Inflammatory macrophage (primary cell): ENCODE measurements at regions not wholly inside any gene's neighbourhood (a gene's known extent, or its start where the extent isn't known, plus 50 kb on each side); places are given as distances from the start of the nearest gene placed in this dataset.
"Not testable (repeated sequence)": the region's sequence is repeated elsewhere in the genome, so short reads cannot be mapped to it uniquely, and the experiment has no call there.

ENCODE experiments used
- DNase-seq, 2 donors: peaks; one replicate each; pipeline ENCODE4 v3.0.0-alpha.2; 2020 to 2022

DNA sequence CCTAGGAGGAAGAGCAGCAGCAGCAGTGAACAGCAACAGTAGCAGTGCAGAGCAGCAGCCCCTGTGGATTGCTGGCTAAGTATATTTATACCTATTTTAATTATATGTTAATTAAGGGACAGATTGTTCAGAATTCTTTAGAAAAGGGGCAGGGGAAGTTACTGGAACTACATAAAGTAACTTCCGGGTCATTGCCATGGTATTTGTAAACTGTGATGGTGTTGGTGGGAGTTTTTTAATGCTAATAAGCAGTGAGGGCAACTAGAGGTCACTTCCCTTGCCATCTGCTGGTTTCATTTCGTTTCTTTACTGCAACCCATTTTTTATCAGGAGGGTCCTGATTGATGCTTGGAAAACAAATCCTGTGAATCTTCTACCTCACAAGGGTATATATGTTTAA, 229.8 kb upstream of the PODXL start:
- no peak for DNase-seq

DNA sequence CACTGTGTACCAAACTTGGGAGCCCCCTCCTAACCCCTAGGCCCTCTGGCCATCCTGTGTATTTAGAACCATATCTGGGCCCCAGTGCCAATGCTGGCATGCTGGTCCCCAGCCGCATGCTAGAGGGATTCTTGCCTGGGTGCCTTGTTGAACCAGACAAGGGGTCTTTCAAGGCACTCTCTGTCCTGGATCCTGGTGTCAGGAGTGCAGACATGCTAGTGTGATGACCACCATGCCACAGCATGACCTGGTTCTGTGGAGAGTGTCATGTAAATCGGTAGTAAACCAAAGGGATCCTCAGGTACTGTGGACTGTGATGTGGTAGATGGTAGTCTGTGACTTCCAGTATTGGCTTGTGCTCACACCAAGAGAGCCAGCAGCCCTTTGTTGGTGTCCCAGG, 222.2 kb upstream of the PODXL start:
- DNase-seq: no peak

DNA sequence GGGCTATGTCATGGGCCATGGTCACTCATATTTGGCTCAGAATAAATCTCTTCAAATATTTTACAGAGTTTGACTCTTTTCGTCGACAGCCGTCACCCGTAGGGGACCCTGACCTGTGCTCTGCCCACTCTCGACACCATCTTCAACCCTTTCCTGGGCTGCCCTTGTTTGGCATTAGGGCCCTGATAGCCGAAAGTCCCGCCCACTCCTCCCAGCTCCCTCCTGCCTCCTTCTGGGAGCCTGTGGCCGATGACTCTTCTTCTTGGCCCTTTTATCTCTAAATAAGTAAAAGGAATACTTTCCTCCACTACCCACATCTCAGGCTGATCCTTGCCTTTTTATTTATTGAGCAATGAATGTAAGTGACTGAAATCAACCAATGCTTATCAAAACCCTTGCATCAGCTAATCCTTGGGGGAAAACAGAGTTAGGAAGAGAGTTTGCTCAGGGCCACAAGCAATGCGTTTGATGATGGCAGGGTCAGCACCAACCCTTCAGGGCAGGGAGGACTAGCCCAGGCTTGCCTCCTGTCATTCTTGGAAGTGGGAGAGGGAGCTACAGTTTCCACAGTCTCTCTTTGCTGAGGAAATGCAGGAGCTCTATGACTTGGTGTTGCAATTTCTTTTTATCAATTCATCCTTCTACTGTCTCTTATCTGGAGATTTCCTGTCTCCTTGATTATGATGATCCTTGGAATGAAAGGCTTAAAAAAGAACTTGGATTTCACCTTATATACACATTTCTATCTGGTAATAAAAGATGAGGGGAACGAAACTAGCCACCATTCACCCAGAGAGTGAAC, 218.2 kb upstream of the PODXL start:
- DNase-seq: no peak

DNA sequence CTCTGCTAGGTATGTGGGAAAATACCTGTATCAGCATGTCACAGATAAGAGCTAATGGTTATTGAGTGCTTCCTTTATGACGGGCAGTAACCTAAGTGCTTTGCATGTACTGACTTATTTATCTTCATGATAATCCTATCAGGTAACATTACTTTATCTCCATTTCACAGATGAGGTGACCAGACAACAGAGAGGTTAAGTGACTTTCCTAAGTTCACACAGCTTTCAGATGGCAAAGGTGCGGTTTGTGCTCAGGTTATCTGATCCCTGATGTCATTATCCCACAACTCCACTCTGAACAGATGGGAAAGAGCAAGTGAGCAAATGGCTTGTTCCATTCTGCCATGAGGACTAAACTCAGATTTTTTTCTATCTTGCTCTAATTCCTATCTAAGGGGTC, 217.0 kb upstream of the PODXL start:
- DNase-seq: no peak

DNA sequence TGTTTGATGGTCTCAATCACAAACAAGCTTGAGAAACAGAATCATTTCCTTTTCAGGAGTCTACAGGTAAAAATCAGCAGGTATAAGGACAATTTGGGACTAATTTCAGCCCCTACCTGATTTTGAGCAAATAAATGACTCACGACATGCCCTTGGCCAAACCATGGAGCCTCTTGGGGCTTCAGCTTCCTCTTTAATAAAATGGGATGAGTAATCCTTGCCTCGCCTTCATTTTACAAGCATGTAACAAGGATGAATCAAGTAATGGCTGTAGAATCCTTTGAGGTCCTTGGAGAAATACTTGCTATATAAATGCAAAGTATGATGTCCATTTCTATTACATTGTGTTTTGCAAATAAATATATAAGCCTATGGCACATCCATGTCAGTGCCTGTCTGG, 212.8 kb upstream of the PODXL start:
- no peak for DNase-seq

DNA sequence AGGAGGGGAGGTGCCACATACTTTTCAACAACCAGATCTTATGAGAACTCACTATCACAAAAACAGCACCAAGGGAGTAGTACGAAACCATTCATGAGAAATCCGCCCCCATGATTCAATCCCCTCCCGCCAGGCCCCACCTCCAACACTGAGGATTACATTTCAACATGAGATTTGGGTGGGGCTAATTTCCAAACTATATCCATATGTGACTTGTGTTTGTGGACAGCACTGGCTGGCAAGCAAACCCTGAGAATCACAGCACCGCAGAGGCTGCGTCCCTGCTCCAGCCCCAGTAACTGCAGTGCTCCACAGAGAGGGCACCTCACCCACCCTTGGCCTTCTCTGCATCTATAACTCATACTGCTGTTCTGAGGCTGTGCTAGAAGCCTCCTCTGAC, 211.2 kb upstream of the PODXL start:
- DNase-seq: no peak

DNA sequence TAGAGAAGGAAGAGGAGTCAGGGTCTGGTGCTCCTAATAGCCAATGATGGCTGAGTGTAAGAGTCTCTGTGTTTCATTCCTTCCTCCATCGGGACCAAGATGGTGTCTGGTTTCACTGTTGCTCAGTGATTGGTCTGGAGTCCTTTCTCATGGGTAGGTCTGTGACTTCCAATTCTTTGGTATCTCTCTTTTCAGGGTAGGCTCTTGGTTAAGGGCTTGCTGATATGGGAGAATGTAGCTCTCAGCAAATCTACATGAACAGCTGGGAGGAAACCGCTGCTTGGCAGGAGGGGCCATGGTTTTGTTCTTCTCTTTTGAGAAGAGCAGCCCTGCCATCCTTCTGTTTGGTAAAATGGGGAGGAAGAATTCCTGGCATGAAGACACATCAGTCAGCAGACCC, 209.1 kb upstream of the PODXL start:
- DNase-seq: no peak

DNA sequence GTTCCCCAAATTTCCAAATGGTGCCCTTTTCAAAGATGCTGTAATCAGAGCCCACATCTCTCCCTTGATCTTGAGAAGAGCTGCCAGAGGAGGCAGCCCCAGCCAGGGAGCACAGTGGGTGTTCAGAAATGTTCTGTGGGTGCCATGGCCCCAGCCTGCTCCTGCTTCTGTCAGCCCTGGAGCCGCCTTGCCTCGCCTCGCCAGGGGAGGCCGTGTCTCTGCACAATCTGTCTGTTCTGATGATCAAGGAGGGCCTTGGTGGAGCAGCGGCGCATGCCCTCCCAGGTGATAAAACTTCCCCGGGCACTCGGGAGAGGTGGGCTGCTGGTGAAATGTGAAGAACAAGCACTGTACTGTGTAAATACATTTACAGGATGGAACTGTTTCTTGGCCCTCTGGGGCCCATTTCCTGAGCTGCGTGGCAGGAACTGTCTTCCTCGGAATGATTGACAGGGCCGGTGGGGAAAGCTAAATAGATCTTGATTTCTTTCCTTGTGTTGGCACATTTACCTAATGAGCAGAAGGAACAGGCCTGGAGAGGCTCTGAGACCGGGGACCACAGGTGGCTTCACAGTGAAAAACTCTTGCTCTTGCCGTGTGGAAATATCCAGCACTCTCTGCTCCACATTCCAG, 207.8 kb upstream of the PODXL start:
- DNase-seq: no peak

DNA sequence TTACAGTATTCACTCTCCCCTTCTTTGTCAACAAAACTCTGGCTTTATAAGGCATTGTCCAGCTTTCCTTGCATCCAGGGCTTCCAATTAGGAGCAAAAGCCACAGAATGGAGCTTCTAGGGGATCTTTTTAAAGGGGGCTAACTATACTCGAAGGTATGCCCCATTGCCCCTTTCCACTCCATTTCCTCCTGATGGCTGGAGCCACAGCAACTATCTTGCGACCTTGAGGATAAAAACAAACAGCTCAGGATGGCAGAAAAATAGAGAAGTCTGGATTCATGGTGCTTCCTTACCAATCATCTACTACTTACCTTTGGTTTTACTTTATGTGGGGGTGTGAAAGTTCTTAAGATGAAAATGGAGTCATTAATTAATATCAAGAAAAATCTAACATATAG, 206.3 kb upstream of the PODXL start:
- no peak for DNase-seq

DNA sequence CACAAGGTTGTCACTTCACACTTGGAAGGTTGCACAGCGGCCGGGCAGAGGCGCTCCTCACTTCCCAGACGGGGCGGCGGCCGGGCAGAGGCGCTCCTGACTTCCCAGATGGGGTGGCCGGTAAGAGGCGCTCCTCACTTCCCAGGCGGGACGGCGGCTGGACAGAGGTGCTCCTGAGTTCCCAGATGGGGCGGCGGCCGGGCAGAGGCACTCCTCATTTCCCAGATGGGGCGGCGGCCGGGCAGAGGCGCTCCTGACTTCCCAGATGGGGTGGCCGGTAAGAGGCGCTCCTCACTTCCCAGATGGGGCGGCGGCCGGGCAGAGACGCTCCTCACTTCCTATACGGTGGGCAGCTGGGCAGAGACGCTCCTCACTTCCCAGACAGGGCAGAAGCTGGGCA, 199.4 kb upstream of the PODXL start:
- DNase-seq: not testable (repeated sequence)

DNA sequence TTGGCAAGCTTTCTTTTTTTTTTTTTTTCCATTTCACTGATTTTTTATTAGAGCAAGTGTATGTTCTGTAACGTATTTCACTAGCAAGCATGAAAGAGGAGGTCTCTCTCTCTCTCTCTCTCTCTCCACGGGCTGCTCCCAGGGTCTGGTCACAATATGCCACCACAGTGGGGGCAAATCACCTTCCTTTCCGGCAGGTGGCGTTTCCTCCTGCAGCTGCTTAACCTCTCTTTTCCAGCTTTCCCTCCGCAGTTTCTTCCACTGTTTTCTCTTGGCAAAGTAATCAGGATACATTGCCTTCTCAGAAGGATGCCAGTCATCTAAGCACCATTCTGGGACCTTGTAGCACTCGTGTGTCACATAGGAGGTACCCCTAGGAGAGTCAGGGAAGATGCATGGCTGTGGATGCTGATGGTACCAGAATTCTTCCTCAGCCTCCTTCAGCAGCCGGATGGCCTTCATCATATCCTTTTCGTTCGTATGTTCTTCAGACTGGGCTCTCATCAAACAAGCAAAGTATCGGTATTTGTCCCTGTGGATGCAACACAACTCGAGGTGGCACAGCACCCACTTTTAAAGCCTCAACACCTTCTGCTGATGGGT, 197.3 kb upstream of the PODXL start:
- no peak for DNase-seq

DNA sequence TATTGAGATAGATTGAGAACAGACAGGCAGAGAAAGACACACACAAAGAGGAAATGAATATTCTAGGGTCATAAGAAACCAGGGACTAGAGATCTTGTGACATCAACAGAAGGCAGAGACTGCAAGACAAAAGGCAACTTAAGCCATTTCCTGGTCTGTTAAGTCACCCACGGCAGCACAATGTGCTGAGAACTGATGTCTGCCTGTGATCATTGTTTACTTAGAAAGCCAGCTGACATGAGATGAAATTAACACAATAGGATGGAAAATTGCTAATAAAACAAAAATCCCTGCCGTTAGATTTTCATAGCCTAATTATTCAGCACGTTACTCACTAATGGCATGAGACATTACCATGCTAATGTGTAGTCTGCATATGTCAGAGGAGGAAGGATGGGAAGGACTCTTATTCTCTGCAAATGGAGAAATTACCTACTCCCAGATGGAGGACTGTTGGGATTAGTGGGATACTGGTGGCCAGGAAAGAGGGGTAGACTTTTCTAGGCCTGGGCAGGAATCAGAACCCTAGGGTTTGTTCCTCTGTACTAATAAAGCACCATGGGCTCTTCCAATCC, 191.3 kb upstream of the PODXL start:
- DNase-seq: no peak

DNA sequence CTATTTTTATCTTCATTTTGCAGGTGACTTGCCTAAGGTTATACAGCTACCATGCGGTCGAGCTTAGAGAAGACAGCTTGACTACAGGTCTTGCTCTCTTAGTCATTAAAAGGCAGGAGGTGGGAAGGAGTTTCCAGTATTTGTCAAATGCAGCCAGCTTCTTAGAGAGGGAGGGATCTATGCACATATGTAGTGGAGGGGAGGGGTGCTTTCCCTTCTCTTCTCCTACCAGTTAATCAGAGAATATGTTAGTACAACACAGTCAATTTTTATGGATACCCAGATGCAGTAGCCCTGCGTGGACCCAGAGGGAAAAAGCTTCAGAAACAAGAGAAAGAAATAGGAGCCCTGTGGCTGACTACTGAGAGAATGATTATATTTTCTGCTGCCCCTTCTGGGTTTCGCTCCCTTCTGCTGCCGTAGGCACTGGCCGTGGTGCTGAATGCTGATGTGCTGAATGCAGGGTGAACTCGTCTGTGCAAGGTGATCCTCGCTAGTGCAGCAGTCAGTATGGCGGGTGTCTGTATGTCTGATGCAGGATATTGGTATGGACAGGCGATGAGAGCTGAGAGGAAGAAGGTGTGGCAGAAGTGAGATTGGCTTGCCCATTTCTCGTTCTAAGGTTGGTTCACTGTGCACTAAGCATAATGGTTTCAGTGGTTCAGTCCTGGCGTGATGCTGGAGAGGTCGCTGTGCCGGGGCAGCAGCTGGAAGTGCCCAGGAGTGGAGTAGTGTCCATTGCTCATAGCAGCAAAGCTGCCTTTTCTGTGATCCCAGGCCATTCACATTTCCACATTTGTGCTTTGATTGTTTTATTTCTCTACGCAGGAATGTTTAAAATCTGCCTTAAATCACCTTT, 189.2 kb upstream of the PODXL start:
- DNase-seq: no peak

DNA sequence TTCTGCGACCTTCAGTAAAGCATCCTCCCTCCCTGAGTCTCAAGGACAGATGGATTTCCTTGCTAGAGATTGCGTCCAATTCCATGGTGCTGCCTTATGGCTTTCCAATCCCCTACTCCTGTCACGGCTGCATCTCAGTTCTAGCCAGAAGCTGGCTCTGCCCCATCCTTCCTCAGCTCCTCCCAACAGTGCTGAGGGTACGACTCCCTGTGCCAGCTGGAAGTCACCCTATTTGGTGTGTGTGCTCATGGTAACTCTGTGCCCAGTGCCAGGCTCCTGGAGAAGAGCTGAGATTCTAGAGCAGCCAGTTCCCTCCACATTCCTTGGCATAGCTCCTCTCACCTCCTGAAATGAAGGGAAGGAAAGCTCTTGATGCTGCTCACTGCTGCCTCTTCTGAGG, 185.0 kb upstream of the PODXL start:
- no peak for DNase-seq

DNA sequence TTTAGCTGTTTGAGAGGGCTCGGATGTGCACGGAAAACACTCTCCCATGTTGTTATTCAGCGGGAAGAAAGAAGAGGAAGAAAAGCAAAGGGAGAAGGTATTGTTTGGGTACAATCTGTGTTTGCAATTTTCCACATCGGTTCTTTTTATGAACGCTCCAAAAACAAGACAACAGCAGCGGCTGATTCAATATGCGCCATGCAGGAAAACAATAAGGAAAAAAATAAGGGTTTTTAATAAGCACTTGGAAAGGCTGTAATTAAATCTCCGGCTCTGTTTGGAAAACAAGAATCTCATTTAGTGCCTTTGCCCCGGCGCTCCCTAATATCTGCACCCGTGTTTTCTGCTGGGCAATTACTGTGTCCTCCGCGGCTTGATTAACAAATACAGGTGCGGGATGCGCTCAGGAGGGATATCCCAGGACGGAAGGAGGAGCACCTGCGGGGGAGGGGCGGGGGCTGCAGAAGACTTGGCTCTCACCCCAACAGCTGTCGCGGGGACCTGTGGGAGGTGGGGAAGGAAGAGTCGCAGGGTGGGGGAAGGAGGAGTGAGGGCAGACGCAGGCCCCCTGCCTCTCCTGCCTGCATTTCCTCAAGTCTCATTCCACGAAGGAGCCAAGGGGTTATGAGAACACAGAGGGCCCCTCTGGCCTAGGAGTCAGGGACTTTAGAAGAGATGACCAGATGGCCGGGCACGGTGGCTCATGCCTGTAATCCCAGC, 181.5 kb upstream of the PODXL start:
- DNase-seq: no peak

DNA sequence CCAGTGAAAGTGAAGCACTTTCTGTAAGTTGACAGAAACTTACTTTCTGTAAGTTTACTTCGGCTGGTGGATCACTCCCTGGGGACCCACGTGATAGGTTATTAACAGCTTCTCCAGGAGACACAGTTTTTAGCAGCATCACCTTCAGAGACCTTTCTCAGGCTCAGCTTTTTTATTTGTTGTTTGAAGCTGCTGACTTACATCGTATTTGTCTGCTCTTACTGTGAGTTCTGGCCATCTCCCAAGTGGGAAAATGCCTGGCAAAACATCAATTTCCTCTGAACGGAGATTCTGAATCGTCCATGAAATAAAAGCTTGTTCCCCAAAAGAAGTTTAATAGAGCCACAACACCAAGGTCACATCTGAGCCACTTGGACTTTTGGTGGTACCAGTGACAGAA, 178.7 kb upstream of the PODXL start:
- no peak for DNase-seq

DNA sequence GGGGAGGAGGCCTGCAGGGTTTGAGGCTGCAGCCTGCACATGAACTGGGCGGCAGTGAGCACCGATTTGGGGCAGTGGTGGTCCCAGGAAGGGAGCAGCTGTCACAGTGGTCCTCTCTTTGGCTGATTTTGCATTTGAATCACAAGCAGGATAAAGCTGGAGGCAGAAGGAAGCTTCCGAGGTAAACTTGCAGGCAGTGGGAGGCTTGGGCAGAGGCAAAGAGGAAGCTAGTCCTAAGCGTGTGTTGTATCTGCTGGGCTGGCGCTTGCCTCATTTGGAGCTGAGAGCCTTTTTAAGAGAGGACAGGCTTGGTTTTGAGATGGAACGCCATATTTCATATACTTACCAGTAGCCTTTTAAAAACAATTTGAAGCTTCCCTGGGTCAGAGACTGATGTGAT, 177.2 kb upstream of the PODXL start:
- peak in 1 of 2 donors; percentile 7 for DNase-seq

DNA sequence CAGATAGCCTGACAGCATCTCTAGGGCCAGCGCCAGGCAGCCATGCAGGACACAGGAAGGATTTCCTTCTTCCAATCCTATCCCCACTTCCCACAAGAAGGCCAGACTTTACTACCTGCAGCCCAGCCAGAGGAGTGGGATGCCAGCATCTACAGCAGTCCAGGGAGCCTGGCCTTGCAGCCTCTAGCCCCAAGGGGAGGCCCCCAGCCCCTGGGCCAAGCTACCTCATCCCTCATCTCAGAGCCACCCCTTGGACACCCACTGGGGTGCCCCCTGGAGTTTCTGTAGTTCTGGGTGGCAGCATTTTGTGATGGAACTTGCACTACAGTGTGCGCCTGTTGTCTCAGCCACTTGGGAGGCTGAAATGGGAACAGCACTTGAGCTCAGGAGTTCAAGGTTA, 170.8 kb upstream of the PODXL start:
- no peak for DNase-seq

DNA sequence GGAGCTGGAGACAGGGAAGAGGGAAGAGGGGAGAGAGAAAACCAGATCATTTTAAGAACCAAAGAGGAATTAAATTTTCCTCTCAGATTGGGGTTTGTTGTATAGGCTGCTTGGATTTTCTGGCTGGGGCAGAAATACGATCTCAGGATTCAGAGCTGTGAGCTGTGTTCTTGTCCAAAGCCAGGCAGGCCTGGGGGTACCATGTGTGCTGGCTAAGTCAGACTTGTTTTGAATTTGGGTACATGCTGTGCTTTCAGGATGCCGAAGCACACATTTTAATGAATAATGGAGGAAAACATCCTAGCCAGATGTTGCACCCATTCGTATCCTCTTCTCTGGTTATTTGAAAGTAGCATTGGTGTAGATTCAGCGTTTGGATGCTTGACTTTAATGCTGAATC, 170.3 kb upstream of the PODXL start:
- DNase-seq: no peak

DNA sequence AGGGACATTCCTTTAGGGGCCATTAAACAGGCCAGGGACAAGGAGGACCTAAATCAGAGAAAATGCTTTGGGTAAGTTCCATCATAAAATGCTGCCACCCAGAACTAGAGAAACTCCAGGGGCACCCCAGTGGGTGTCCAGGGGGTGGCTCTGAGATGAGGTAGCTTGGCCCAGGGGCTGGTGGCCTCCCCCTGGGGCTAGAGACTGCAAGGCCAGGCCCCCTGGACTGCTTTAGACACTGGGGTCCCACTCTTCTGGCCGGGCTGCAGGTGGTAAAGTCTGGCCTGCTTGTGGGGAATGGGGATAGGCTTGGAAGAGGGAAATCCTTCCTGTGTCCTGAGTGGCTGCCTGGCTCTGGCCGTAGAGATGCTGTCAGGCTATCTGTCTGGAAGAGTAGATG, 169.6 kb upstream of the PODXL start:
- DNase-seq: no peak

DNA sequence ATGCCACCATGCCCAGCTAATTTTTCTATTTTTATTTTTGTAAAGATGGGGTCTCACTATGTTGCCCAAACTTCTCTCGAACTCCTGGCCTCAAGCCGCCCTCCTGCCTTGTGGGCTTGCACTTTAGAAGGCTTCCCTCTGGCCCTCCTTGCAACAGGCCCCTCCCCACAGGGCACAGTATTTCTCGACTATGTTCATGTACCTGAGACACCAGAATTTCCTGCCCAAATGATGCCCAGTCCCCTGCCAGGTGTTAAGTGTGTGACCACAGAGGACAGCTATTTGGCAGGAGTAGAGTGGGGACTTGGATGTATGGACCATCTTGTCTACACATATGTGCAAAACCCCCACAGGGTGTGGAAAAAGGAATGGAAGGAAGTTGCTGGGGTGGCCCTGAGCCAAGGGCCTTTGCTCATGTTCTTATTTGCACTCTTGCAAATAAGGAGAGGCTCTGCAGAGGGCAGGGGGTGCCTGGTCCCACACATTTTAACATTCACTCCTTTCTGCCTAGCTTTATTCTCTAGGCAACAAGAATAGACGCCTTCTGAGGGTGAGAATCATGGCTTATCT, 168.4 kb upstream of the PODXL start:
- DNase-seq: no peak

DNA sequence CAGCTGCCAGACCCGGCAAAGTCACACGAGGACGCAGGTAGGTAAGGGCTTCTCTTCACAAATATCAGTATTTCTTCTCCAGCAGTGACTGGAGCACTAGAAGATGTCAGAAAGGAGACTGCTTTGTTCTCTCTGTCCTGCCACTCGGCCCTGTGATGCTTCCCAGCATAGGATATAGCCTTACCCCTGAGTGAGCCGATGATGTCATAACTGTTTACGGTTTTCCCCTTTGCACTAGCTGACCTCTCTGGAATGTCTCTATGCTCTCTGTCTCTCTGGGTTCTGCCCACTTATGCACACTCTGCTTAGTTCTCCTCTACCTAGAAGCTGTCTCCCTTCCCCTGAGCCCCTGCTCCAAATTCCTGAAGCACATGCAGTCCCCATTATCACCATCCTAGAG, 167.5 kb upstream of the PODXL start:
- DNase-seq: no peak
